HL-60 (cell line): ENCODE measurements at regions not wholly inside any gene's neighbourhood (a gene's known extent, or its start where the extent isn't known, plus 50 kb on each side); places are given as distances from the start of the nearest gene placed in this dataset.

Experiments
- DNase-seq, 2 experiments: peaks; one replicate each; pipeline ENCODE4 v3.0.0-alpha.2; 2010 to 2020; ENCODE audit warnings: low read depth in 1 of 2, low spot score in 1 of 2
- H3K27ac ChIP-seq: fragments of 250-450 bp; sonication (Bioruptor Pico); replicated peaks from 2 replicates; pipeline ENCODE4 v1.5.1; 2020; ENCODE audit warnings: mild to moderate bottlenecking, moderate library complexity
- H3K27me3 ChIP-seq: fragments of 250-450 bp; sonication (Bioruptor Pico); 2 replicates; pipeline ENCODE4 v1.5.1; 2021; ENCODE audit warnings: mild to moderate bottlenecking, moderate library complexity; ENCODE audit not compliant: insufficient read depth, poor library complexity, severe bottlenecking
- H3K4me3 ChIP-seq: replicated peaks from 2 replicates; pipeline ENCODE4 v1.5.1; 2011; ENCODE audit warnings: mild to moderate bottlenecking, control low read depth, low read length; ENCODE audit not compliant: insufficient read depth
- CTCF ChIP-seq: IDR thresholded peaks from one replicate; pipeline ENCODE4 v1.5.1; 2011; ENCODE audit warnings: low read length, control low read depth, inconsistent platforms; ENCODE audit not compliant: insufficient read depth
- GABPA ChIP-seq: IDR thresholded peaks from 2 replicates; pipeline ENCODE4 v1.6.1; 2012; ENCODE audit warnings: low read depth
- POLR2AphosphoS5 ChIP-seq: IDR thresholded peaks from 2 replicates; pipeline ENCODE4 v1.6.1; 2012; ENCODE audit warnings: low read depth
- REST ChIP-seq: IDR thresholded peaks from 2 replicates; pipeline ENCODE4 v1.6.1; 2012; ENCODE audit warnings: low read depth; ENCODE audit not compliant: insufficient replicate concordance
- SPI1 ChIP-seq: IDR thresholded peaks from 2 replicates; pipeline ENCODE4 v1.6.1; 2012; ENCODE audit warnings: low read depth, mild to moderate bottlenecking, borderline replicate concordance

- Histone ChIP-seq H3K27ac (no peak overlapping the region), H3K4me3 (no peak overlapping the region), H3K27me3 (no peaks in the 10 kb centered on the region)
- no peak for TF ChIP-seq GABPA
- TF ChIP-seq SPI1: no peak
- no peak for DNase-seq
These were observed 590.6 kb upstream of the NETO1 start for GRCh38 chr18:73458186-73458964.

GRCh38 chr18:73456643-73457042 is 588.9 kb upstream of the NETO1 start:
- Histone ChIP-seq H3K27ac (no peak overlapping the region), H3K4me3 (no peak overlapping the region), H3K27me3 (no peaks in the 10 kb centered on the region)
- TF ChIP-seq POLR2AphosphoS5 (no peak), CTCF (no peak), SPI1 (no peak), REST (no peak), GABPA (no peak)
- no peak for DNase-seq

GRCh38 chr18:73452866-73453265 is 585.1 kb upstream of the NETO1 start:
- TF ChIP-seq REST: no peak
- no peak for TF ChIP-seq SPI1
- TF ChIP-seq GABPA: no peak
- no peak for TF ChIP-seq CTCF
- TF ChIP-seq POLR2AphosphoS5: no peak
- Histone ChIP-seq H3K4me3 (no peak overlapping the region), H3K27me3 (no peaks in the 10 kb centered on the region), H3K27ac (no peak overlapping the region)
- no peak for DNase-seq

GRCh38 chr18:73446502-73446901 is 578.7 kb upstream of the NETO1 start:
- H3K4me3 ChIP-seq: no peak overlapping the region
- no peak for DNase-seq
- H3K27me3 ChIP-seq: no peaks in the 10 kb centered on the region
- TF ChIP-seq SPI1: no peak
- no peak for TF ChIP-seq REST
- TF ChIP-seq GABPA: no peak
- no peak for TF ChIP-seq POLR2AphosphoS5
- no peak overlapping the region for H3K27ac ChIP-seq
